Activated naive CD8-positive, alpha-beta T cell (primary cell): ENCODE measurements at regions not wholly inside any gene's neighbourhood (a gene's known extent, or its start where the extent isn't known, plus 50 kb on each side); places are given as distances from the start of the nearest gene placed in this dataset.

Experiments used
- H3K27ac Mint-ChIP-seq: one replicate; pipeline ENCODE4 v1.8.0; 2021; ENCODE audit warnings: mixed read lengths
- H3K27me3 Mint-ChIP-seq: one replicate; pipeline ENCODE4 v1.8.0; 2021; ENCODE audit warnings: mixed read lengths
- H3K36me3 Mint-ChIP-seq: one replicate; pipeline ENCODE4 v1.8.0; 2021; ENCODE audit warnings: mixed read lengths
- H3K4me1 Mint-ChIP-seq: one replicate; pipeline ENCODE4 v1.8.0; 2021; ENCODE audit warnings: low read depth, mixed read lengths
- H3K4me3 Mint-ChIP-seq: one replicate; pipeline ENCODE4 v1.8.0; 2021; ENCODE audit warnings: mild to moderate bottlenecking, mixed read lengths
- H3K9me3 Mint-ChIP-seq: one replicate; pipeline ENCODE4 v1.8.0; 2021; ENCODE audit warnings: low read depth, mixed read lengths

- Mint-ChIP-seq H3K9me3 (no peaks in the 10 kb centered on the region), H3K27ac (no peak overlapping the region), H3K4me1 (no peaks in the 10 kb centered on the region), H3K27me3 (peaks cover 3% of the 10 kb centered on the region), H3K4me3 (no peak overlapping the region), H3K36me3 (no peaks in the 10 kb centered on the region)
Measured at GRCh38 chr20:60565551-60565950, 607.3 kb downstream of the CDH26 start.

- Mint-ChIP-seq H3K27me3 (peaks cover 3% of the 10 kb centered on the region), H3K27ac (no peak overlapping the region), H3K4me1 (no peaks in the 10 kb centered on the region), H3K9me3 (no peaks in the 10 kb centered on the region), H3K4me3 (no peak overlapping the region), H3K36me3 (no peaks in the 10 kb centered on the region)
Measured at GRCh38 chr20:60569116-60569515, 610.9 kb downstream of the CDH26 start.

GRCh38 chr20:60570481-60571277 lies 612.5 kb downstream of the CDH26 start:
- no peaks in the 10 kb centered on the region for H3K4me1 Mint-ChIP-seq
- peaks cover 3% of the 10 kb centered on the region for H3K27me3 Mint-ChIP-seq
- no peak overlapping the region for H3K27ac Mint-ChIP-seq

DNA sequence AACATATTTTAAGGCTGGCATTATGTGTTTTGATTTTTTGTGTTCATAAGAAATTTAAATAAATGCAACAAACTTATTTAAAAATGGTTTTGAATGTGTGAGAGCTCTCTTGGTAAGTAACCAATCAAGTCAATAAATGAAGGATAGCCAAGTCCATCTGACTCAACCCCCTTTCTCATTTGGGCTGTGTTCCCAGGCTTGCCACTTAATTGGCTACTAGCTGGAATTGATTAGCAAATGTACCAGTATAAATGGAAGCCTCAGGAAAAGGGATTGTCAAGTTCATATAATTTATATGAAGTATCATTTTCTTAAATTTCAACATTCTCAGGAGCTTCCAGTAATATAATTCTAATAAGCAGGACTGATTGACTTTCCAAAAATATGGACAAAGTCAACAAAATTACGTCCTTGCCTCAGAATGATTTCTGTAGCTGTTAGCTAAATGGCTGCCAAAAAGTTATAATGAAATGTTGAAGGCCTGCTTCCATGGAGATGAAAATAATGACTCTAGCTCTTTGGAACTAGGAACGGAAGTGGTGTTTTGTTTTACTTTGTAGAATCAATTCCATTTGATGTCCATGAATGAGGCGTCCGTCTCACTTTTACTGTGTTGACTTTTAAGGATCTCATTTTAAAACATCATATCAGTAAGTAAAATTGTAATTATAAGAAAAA lies 614.9 kb downstream of the CDH26 start:
- no peaks in the 10 kb centered on the region for H3K36me3 Mint-ChIP-seq
- H3K4me1 Mint-ChIP-seq, result no peaks in the 10 kb centered on the region
- no peaks in the 10 kb centered on the region for H3K9me3 Mint-ChIP-seq
- no peak overlapping the region for H3K27ac Mint-ChIP-seq
- no peak overlapping the region for H3K4me3 Mint-ChIP-seq
- H3K27me3 Mint-ChIP-seq, result peaks cover 3% of the 10 kb centered on the region

More at GRCh38 chr20:60570481-60571277, 612.5 kb downstream of the CDH26 start:
- Mint-ChIP-seq H3K36me3 (no peaks in the 10 kb centered on the region), H3K4me3 (no peak overlapping the region), H3K9me3 (no peaks in the 10 kb centered on the region)

GRCh38 chr20:60576236-60576635 lies 618.0 kb downstream of the CDH26 start:
- Mint-ChIP-seq H3K9me3 (no peaks in the 10 kb centered on the region), H3K4me3 (no peak overlapping the region), H3K4me1 (no peaks in the 10 kb centered on the region), H3K27me3 (peaks cover 2% of the 10 kb centered on the region), H3K36me3 (no peaks in the 10 kb centered on the region), H3K27ac (no peak overlapping the region)

DNA sequence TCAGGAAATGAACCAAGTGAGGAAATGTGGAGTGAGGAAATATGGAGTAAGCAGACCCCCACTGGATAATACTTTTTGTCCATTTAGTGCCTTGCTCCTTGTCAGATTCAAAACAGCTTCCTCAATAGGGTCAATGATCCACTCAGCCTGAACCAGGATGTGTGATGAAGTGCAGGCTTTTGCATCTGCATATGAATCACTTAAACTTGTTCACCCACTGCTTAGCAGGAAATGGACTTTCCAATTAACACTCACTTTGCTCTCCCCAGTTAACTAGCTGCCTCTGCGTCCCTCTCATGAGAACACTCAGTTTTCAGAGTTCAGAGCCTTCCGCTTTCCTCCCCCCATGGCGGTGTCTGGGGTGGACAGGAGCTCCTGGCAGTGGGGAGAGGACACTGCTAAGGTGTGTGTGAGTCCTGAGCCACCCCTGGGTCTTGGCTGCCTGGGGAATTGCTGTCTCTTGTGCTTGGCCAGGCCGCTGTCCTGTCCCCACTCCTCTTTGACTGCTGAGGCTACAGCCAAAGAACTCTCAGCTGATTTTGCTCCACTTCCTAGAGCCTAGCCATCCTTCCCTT lies 621.8 kb downstream of the CDH26 start:
- H3K4me3 Mint-ChIP-seq, result no peak overlapping the region
- H3K36me3 Mint-ChIP-seq, result no peaks in the 10 kb centered on the region
- H3K27ac Mint-ChIP-seq, result no peak overlapping the region
- no peaks in the 10 kb centered on the region for H3K4me1 Mint-ChIP-seq
- no peaks in the 10 kb centered on the region for H3K9me3 Mint-ChIP-seq
- H3K27me3 Mint-ChIP-seq, result peaks cover 2% of the 10 kb centered on the region

- no peaks in the 10 kb centered on the region for H3K9me3 Mint-ChIP-seq
- H3K36me3 Mint-ChIP-seq, result no peaks in the 10 kb centered on the region
- H3K27ac Mint-ChIP-seq, result no peak overlapping the region
- no peaks in the 10 kb centered on the region for H3K4me1 Mint-ChIP-seq
- H3K4me3 Mint-ChIP-seq, result no peak overlapping the region
- H3K27me3 Mint-ChIP-seq, result peaks cover 2% of the 10 kb centered on the region
Measured at GRCh38 chr20:60581606-60582115, 623.4 kb downstream of the CDH26 start.

- Mint-ChIP-seq H3K27me3 (peaks cover 2% of the 10 kb centered on the region), H3K4me3 (no peak overlapping the region), H3K9me3 (no peaks in the 10 kb centered on the region), H3K36me3 (no peaks in the 10 kb centered on the region), H3K27ac (no peak overlapping the region), H3K4me1 (no peaks in the 10 kb centered on the region)
Measured at GRCh38 chr20:60583741-60584140, 625.5 kb downstream of the CDH26 start.

- Mint-ChIP-seq H3K4me1 (no peaks in the 10 kb centered on the region), H3K4me3 (no peak overlapping the region), H3K27me3 (no peaks in the 10 kb centered on the region), H3K27ac (no peak overlapping the region), H3K36me3 (no peaks in the 10 kb centered on the region), H3K9me3 (no peaks in the 10 kb centered on the region)
Measured at GRCh38 chr20:60584221-60584620, 626.0 kb downstream of the CDH26 start.

DNA sequence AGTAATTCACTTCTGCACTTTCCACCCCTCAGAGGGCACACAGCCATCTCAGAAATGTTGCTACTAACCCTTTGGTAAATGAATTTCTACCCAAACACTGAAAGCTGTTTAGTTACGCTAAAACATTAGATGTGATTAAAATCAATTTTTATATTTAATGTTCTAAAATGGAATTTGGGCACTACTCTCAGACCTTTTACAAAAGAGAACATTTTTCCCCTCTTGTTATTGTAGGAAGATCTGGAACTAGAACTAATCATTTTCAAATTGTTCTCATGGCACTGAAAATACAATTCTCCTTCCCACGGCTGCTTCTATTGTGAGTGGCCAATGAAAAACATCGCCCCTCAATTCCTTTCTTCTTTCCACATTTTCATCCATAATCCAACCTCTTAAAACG lies 627.4 kb downstream of the CDH26 start:
- no peaks in the 10 kb centered on the region for H3K27me3 Mint-ChIP-seq
- H3K4me1 Mint-ChIP-seq, result no peaks in the 10 kb centered on the region
- no peak overlapping the region for H3K4me3 Mint-ChIP-seq
- no peaks in the 10 kb centered on the region for H3K36me3 Mint-ChIP-seq
- no peaks in the 10 kb centered on the region for H3K9me3 Mint-ChIP-seq
- H3K27ac Mint-ChIP-seq, result no peak overlapping the region

DNA sequence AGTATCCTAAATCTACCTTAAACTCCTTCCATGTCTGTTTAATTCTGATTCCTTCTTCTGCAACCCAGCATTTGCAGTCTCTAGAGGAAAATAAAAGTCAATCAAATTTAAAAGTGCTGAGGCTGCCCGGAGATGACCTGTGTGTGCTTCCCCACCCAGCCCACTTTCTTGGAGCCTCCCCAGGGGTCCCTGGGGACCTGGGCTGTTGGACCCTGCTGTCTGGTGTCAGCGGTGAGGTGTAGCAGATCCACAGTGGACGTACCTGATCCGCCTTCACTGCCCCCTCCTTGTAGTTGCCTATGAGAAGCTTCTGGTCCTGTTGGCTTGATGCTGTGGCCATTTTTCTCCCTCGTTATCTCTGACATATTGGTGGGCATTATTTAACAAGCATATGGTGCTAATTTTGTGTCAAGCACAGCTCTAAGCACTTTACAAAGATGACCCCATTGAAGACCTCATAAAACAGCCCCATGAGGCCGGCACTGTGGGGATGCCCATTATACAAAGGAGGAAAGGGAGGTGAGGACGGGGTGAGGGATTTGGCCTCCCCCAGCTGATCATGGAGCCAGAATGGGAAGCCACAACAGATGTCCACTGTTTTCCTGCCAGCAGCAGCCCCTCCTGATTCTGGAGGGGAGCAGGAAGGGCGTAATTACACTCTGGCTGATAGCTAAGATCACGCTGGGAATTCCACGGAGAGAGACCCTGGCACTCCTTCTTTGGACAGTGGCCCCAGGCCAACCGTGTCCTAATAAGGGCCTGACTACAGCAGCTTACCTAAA lies 628.2 kb downstream of the CDH26 start:
- Mint-ChIP-seq H3K4me3 (no peak overlapping the region), H3K9me3 (no peaks in the 10 kb centered on the region), H3K36me3 (no peaks in the 10 kb centered on the region), H3K27ac (no peak overlapping the region), H3K4me1 (no peaks in the 10 kb centered on the region), H3K27me3 (no peaks in the 10 kb centered on the region)

DNA sequence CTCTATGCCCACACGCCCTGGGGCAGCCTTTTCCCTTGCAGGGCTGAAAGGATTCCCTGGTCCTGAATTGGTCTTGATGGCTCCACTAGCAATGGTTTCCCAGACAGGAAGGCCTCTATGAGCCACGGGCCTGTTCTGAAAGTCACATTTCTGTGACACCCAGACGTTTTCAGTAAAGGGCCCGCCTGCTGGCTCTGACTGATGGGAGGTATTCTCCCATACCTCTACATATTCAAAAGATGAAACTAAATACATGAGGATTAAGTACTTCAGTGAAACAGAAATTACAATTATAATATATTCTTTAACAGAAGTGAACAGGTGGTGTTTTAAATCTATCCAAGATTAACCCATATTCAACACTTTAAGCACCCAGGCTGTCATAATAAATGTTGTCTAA lies 629.8 kb downstream of the CDH26 start:
- Mint-ChIP-seq H3K4me3 (no peak overlapping the region), H3K4me1 (no peaks in the 10 kb centered on the region), H3K36me3 (no peaks in the 10 kb centered on the region), H3K9me3 (no peaks in the 10 kb centered on the region), H3K27me3 (no peaks in the 10 kb centered on the region), H3K27ac (no peak overlapping the region)

- no peaks in the 10 kb centered on the region for H3K9me3 Mint-ChIP-seq
- H3K4me3 Mint-ChIP-seq, result no peak overlapping the region
- no peaks in the 10 kb centered on the region for H3K27me3 Mint-ChIP-seq
- H3K4me1 Mint-ChIP-seq, result no peaks in the 10 kb centered on the region
- H3K36me3 Mint-ChIP-seq, result no peaks in the 10 kb centered on the region
- H3K27ac Mint-ChIP-seq, result no peak overlapping the region
Measured at GRCh38 chr20:60589623-60590022, 631.4 kb downstream of the CDH26 start.

DNA sequence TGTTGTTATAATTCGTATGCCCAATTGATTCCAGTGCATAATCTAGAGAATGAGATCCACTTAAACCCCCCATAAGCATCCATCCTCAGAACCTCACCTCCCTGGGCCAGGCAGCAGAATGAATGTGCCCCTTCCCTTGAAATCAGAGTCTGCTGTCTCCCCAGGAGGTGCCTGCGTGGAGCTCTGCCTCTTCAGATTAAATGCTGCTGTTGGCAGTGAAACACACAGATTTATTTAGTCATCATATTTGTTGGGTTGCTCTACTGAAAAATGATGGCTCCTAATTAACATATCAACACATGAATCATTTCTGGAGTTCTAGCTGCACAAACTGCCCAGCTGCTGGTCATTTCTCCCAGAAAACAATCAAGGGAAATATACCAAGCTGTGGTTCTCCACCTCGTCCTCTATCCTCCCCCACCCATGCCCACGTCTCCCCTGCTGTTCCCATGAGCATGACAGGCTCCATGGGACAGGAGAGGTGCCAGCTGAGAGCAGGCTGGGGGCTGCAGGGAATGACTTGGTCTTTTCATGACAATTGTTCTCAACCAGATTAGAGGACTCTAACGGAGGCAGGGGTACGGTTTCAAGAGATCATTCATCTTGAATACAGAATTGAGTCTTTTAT lies 633.1 kb downstream of the CDH26 start:
- Mint-ChIP-seq H3K4me3 (no peak overlapping the region), H3K36me3 (no peaks in the 10 kb centered on the region), H3K27me3 (no peaks in the 10 kb centered on the region), H3K4me1 (no peaks in the 10 kb centered on the region), H3K9me3 (no peaks in the 10 kb centered on the region), H3K27ac (no peak overlapping the region)
